ENCODE measurements at regions not wholly inside any gene's neighbourhood (a gene's known extent, or its start where the extent isn't known, plus 50 kb on each side); places are given as distances from the start of the nearest gene placed in this dataset.

DNA sequence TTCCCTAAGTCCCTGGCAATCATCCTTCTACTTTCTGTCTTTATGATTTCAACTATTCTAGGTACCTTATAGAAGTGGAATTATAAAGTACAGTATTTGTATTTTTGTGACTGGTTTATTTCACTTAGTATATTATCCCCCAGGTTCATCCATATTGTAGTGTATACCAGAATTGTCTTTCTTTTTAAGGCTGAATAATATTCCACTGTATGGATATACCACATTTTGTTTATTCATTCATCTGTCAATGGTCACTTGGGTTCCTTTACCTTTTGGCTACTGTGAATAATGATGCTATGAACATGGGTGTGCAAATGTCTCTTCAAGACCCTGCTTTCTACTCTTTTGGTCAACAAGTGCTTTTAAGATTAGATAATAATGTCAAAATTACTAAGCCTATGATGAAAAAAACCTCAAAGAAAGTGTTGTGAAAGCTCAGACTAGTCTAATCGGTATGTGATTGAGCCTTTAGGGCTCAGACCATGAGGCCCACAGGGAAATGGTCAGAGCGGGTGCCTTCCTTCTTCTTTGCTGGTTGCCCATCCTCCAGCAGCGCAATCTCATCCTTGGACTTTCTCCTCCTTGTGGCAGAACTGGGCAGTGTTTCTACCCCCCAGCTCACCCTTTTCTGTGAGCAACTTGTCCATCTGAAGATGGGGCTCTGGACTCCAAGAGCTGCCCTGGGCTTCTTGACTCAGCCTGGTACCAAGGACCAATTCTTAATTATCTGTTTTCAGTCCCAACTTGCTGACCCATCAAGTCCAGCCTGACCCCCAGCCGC lies 105.4 kb downstream of the TTC8 start:
- no peaks in the 10 kb centered on the region for H3K4me1 Mint-ChIP-seq
- no peak overlapping the region for H3K4me3 Mint-ChIP-seq
- no peak for DNase-seq
- H3K9me3 Mint-ChIP-seq: peaks cover 0 to 8% of the 10 kb centered on the region in 2 donors
- ATAC-seq: no peak
- no peak overlapping the region for H3K27ac Mint-ChIP-seq
- H3K27me3 Mint-ChIP-seq: peaks cover 27% of the 10 kb centered on the region

DNA sequence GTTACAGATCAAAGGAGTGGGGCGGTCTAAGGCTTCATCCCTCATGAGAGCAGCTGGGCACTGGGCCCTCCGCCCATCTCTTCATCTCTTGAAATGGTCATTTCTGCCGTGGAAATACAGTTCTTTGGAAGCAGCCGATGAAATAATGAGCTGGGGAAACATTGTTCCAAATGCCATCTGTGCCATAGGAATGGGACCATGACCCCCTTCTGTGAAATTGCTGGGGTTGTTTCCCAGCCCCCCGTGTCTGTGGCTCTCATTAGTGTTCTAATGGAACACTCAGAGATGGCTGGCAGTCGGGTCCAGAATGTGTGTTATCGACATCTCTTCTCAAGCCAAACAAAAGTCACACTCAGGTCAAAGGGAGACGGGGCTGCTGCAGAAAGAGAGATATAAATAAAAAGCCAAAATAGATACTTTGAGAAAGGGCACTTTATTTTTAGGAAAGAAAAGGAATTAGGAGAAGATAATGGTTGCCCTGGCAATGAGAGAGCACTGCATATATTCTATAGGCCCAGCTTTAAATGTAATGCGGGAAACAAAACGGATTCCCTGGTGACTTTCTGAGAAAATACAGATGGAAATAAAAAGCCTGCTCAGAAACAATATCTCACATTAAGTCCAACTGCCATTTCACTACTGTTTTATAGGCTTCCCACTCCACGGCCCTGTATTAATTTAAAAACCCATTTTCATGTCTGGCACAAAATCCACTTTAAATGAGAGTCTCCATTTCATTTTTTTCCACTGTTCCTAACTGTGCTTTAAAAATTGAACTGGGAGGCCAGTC lies 107.1 kb downstream of the TTC8 start:
- Mint-ChIP-seq H3K27ac (no peak overlapping the region), H3K27me3 (peaks cover 27% of the 10 kb centered on the region)
- DNase-seq: no peak

DNA sequence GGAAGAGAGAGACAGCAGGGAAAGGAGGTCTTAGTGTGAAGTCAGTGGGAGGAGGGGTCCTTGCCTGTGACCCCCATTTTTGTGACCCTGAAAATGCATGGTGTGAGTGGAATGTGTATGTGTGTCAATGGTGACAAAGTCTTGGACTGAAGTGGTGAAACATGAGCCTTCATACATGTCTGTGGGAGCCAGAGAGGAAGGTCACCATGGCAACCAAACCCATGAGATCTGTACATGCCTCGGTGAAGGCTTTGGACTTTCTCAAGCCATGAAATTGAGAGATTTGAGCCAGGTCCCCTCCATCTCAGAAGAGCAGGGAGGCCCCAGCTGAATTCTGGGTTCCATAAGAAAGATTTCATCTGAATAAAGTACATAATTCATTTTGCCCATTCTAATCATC lies 108.7 kb downstream of the TTC8 start:
- H3K27ac Mint-ChIP-seq: no peak overlapping the region
- H3K4me3 Mint-ChIP-seq: no peak overlapping the region
- H3K9me3 Mint-ChIP-seq: peaks cover 0 to 8% of the 10 kb centered on the region in 2 donors
- ATAC-seq (no peak), DNase-seq (no peak)
- peaks cover 20% of the 10 kb centered on the region for H3K27me3 Mint-ChIP-seq
- H3K4me1 Mint-ChIP-seq: no peaks in the 10 kb centered on the region

More for the DNA sequence above, 107.1 kb downstream of the TTC8 start:
- Mint-ChIP-seq H3K9me3 (peaks cover 0 to 8% of the 10 kb centered on the region in 2 donors), H3K4me3 (no peak overlapping the region), H3K4me1 (no peaks in the 10 kb centered on the region)
- no peak for ATAC-seq

DNA sequence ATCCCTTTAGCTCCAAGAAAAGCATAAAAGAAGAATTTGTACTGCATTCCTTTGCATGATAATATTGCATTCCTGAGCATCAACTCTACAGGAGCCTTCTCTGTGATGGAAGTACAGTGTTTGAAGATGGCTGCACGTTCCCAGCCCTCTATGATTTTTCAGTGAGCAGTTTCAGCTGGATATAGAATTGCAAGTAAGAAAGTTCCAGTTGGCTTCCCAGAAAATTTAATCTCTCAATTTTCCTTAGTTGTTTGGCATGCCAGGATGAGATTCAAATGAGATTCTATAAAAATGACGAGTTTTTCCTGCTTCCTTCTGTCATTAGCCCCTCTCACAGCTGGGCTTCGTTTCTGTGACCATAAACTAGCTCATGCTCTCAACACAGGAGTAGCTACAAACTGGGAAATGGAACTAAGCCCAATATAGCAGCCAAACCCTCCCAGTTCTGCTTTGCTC lies 109.9 kb downstream of the TTC8 start:
- peaks cover 0 to 5% of the 10 kb centered on the region in 2 donors for H3K9me3 Mint-ChIP-seq
- H3K27ac Mint-ChIP-seq: no peak overlapping the region
- DNase-seq (no peak), ATAC-seq (no peak)
- peaks cover 23% of the 10 kb centered on the region for H3K27me3 Mint-ChIP-seq
- H3K4me3 Mint-ChIP-seq: no peak overlapping the region
- no peaks in the 10 kb centered on the region for H3K4me1 Mint-ChIP-seq

DNA sequence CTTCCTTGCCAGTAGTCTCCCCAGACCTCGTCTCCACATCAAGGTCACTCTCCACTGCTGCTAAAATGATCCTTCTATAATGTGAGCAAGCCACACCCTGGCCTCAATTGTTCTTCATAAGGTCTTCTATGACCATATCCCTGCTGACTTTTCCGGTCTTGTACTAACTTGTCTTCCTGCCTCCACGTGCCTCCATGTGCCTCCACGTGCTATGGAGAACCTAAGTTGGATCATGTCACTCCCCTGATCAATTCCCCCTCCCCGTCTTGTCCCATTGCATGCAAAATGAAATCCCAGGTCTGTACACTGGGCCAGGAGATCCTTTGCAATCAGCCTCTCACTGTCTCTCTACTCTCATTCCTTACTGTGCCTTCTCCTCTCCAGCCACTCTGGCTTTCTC lies 110.6 kb downstream of the TTC8 start:
- H3K4me3 Mint-ChIP-seq: no peak overlapping the region
- H3K27ac Mint-ChIP-seq: no peak overlapping the region
- no peak for DNase-seq
- no peaks in the 10 kb centered on the region for H3K9me3 Mint-ChIP-seq
- ATAC-seq: no peak
- H3K27me3 Mint-ChIP-seq: peaks cover 30% of the 10 kb centered on the region
- H3K4me1 Mint-ChIP-seq: no peaks in the 10 kb centered on the region

DNA sequence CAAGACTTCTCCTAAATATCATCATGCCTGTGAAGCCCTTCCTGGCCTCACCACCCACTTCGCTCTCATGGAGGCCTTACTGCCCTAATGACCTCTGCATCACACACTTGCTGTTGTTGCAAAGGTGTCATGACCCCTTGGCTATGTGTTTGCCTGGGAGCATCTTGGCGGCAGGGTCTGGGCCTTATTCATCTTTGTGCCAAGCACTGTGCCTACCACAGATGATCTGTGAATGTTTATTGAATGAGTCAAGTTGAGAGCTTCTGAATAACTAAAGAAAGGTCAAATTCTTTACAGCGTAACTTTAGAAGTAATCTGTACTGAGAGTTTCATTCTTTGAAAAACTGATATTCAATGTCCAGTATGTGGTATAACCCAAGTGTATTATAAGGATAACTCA lies 113.3 kb downstream of the TTC8 start:
- ATAC-seq (no peak), DNase-seq (no peak)
- Mint-ChIP-seq H3K4me1 (no peaks in the 10 kb centered on the region), H3K4me3 (no peak overlapping the region), H3K27me3 (peaks cover 32% of the 10 kb centered on the region), H3K9me3 (no peaks in the 10 kb centered on the region), H3K27ac (no peak overlapping the region)

DNA sequence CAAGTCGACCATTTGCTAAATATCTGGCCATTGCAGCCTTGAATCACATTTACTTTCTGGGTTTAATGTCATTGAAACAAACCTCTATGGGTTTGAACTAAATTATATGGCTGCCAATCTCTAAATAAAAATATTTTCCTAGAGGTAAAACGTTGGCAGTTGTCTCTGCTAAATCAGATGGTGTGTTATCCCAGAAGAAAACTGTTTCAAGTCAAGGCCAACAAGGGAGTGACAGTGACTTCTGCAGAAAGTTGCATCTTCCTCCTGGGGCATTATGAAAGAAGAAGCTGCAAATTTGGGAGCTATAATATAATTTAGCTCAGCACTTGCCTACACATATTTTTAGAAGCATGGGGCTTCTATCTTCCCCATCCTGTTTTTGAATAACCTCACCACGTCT lies 116.2 kb downstream of the TTC8 start:
- H3K27me3 Mint-ChIP-seq: peaks cover 25% of the 10 kb centered on the region

DNA sequence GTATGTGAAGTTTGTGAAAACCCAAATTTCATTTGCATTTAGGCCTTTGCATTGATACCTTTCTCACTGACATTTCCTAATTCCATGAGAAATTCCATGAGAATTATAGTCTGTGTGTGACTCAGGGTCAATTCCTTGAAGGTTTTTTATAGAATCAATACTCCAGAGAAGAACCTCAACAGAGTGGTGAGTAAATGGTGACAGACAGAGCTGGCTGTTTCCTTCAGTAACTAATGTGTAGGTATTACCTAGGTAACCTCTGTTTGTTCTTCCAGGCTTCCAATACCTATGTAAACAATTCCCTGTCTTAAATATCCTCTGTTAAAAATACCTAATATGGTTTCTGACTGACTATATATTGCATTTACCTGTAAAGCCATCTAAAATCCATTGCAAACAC lies 117.0 kb downstream of the TTC8 start:
- DNase-seq (no peak), ATAC-seq (no peak)
- Mint-ChIP-seq H3K4me1 (no peaks in the 10 kb centered on the region), H3K27me3 (peaks cover 22% of the 10 kb centered on the region), H3K9me3 (no peaks in the 10 kb centered on the region), H3K27ac (no peak overlapping the region), H3K4me3 (no peak overlapping the region)

More for the DNA sequence above, 116.2 kb downstream of the TTC8 start:
- DNase-seq (no peak), ATAC-seq (no peak)
- no peaks in the 10 kb centered on the region for H3K9me3 Mint-ChIP-seq
- H3K27ac Mint-ChIP-seq: no peak overlapping the region
- no peak overlapping the region for H3K4me3 Mint-ChIP-seq
- H3K4me1 Mint-ChIP-seq: no peaks in the 10 kb centered on the region

DNA sequence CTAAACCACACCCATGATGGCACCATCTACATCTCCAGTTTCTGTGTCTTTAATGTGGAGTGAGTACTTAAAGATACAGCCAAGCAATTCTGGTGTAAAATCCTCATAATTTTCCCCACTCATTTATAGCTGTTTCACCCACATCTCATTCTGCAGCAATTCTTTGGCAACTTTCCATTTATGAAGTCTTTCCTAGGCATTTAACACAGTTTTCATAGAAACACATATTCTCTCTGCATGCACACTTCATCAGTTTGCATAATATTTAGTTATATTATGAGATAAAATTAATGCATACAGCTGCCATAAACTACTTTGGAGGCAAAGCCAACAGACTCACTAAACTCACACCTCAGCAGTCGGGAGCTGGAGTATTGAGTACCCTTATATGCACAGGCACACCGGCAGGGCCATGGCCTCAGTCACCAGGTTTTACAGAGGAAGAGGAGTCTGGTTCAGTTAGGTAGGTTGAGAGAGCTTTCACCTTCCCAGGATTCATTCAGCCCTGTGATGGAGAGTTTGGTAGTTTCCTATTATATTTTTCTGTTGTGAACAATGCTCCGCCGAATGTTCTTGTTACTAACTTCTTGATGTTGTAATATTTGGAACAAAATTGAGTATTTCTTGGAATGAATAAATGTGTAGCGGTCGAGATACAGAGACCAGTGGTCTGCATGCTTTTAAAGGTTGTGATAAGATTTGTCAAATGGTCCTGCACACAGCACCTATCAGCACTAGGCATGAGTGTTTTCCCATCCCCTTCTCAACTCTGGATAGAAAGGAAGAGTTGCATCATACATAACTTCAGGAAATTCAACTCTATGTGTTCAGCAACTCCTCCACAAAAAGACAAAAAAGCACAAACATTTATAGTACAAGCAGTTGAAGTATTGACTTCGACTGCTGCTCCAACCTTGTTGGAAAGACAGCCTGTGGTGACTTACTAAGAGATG lies 123.5 kb downstream of the TTC8 start:
- no peaks in the 10 kb centered on the region for H3K4me1 Mint-ChIP-seq
- no peak overlapping the region for H3K27ac Mint-ChIP-seq
- peaks cover 16 to 17% of the 10 kb centered on the region in 2 donors for H3K9me3 Mint-ChIP-seq
- ATAC-seq (no peak), DNase-seq (no peak)
- H3K27me3 Mint-ChIP-seq: peaks cover 19% of the 10 kb centered on the region
- no peak overlapping the region for H3K4me3 Mint-ChIP-seq

DNA sequence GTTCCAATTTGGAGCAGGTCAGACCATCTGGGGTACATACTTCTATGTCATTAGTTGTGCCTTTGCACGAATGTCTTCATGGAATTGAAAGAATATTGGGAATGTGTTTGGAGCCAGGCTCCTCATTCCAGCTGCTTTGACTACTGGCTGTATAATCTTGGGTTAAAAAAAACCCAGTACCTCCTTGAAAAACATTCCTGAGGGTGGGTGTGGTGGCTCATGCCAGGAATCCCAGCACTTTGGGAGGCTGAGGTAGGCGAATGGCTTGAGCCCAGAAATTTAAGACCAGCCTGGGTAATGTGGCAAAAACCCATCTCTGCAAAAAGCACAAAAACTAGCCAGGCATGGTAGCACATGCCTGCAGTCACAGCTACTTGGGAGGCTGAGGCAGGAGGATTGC lies 125.6 kb downstream of the TTC8 start:
- ATAC-seq (no peak), DNase-seq (no peak)
- Mint-ChIP-seq H3K4me3 (no peak overlapping the region), H3K27ac (no peak overlapping the region), H3K9me3 (peaks cover 16 to 17% of the 10 kb centered on the region in 2 donors), H3K27me3 (peaks cover 12% of the 10 kb centered on the region), H3K4me1 (no peaks in the 10 kb centered on the region)

DNA sequence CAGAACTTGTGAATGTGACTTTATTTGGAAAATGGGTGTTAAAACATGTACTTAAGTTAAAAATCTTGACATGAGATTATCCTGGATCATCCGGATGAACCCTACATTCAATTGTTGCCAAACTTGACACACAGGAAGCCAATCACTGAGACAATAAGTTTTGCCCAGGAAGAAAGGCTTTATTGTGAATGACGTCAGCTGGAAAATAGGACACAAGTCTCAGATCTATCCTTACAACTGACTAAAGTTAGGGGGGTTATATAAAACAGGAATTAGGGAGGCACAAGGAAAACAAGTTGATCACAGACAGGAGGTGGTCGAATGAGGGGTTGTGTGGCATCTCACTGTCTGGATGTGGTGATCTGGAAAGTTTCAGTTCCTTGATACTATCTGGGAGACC lies 126.9 kb downstream of the TTC8 start:
- DNase-seq (no peak), ATAC-seq (no peak)
- Mint-ChIP-seq H3K27me3 (peaks cover 12% of the 10 kb centered on the region), H3K4me1 (no peaks in the 10 kb centered on the region), H3K27ac (no peak overlapping the region), H3K4me3 (no peak overlapping the region), H3K9me3 (peaks cover 16 to 17% of the 10 kb centered on the region in 2 donors)

DNA sequence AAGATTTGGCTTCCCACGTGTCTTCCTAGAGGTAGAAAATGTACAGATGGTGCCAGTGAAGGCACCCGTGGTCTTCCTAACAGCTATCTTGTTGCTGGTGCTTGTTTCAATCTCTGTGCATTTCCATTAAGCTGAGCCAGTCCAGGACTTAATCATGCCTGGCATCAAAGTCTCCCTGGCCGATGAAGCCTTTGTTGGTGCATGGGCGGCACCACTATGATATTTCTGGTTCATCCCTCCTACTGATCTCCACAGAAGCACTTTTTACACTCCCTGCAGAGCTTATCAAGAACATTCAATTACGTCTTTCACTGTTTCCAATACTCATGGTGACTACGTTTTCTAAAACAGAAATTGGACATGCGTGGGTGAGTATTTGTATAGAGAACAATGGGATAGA lies 128.4 kb downstream of the TTC8 start:
- Mint-ChIP-seq H3K27ac (no peak overlapping the region), H3K4me1 (no peaks in the 10 kb centered on the region), H3K27me3 (peaks cover 11% of the 10 kb centered on the region), H3K4me3 (no peak overlapping the region), H3K9me3 (peaks cover 16 to 17% of the 10 kb centered on the region in 2 donors)
- ATAC-seq (no peak), DNase-seq (no peak)

DNA sequence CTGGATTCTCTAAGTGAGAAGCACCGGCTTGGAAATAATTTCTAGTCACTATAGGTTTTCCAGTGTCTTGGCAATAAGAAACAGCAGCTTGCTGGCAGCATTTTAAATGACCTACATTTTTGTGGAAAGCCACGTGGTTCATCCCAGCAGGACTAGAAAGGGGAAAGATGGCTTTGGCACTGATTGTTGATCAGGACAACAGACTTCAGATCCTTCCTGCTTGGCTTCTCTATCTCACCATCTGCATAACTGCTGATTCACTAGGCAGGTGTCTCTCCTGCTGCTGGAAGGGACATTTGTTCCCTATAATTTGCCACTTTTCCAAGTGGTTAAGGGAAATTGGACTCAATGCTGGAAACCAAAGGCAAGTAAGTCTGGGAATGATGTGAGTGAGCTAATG lies 131.0 kb downstream of the TTC8 start:
- DNase-seq: no peak
- H3K27ac Mint-ChIP-seq: no peak overlapping the region
- no peaks in the 10 kb centered on the region for H3K27me3 Mint-ChIP-seq
- no peaks in the 10 kb centered on the region for H3K4me1 Mint-ChIP-seq
- H3K4me3 Mint-ChIP-seq: no peak overlapping the region
- H3K9me3 Mint-ChIP-seq: peaks cover 15 to 16% of the 10 kb centered on the region in 2 donors
- no peak for ATAC-seq

DNA sequence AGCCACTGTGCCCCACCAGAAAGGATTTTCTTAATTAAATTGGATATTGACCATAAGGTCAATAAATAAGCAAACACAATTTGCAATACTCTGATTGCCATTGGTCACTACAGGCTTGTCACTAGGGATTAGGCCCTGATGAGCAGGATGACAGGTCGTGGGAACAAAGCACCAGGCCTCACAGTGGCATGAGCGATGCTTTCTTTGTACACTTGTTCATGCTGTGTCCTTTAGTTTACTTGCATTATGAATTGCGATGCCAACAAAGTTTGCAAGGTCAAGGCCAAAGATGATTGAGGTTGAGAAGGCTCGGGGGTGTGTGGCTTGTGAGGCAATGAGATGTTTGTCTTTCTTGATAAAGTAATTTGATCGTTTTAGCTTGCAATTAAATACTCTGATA lies 136.0 kb downstream of the TTC8 start:
- Mint-ChIP-seq H3K27me3 (no peaks in the 10 kb centered on the region), H3K27ac (no peak overlapping the region), H3K4me1 (no peaks in the 10 kb centered on the region), H3K9me3 (no peaks in the 10 kb centered on the region), H3K4me3 (no peak overlapping the region)
- no peak for DNase-seq
- no peak for ATAC-seq

DNA sequence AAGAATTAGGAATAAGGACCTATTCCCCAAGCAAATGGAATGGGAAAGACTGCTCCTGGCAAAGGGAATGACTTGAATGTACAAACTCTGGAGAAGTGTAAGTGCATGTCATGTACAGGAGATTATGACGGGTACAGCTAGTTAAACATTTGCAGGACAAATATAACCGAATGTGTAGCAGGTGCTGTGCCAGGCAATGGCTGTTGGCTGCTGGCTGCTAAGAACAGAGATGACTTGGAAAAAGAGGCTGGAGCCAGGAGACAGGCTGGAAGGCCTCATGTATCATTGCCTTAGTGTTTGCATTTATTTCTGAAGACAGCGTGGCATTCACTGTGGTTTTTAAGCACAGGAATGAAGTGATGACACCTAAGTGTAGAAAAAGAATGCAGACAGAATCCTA lies 136.8 kb downstream of the TTC8 start:
- no peaks in the 10 kb centered on the region for H3K9me3 Mint-ChIP-seq
- no peak overlapping the region for H3K4me3 Mint-ChIP-seq
- no peak overlapping the region for H3K27ac Mint-ChIP-seq
- H3K4me1 Mint-ChIP-seq: no peaks in the 10 kb centered on the region
- H3K27me3 Mint-ChIP-seq: no peaks in the 10 kb centered on the region
- DNase-seq (no peak), ATAC-seq (no peak)

All from stimulated activated naive CD8-positive, alpha-beta T cell treated with anti-CD3 and anti-CD28 coated beads, Interleukin-15, amount 100 ng/mL, for 72 hours (primary cell).